ENCODE measurements at regions not wholly inside any gene's neighbourhood (a gene's known extent, or its start where the extent isn't known, plus 50 kb on each side); places are given as distances from the start of the nearest gene placed in this dataset.
A peak's percentile ranks its signal among the peaks of the same experiment; 100 is the strongest.

- DNase-seq: no peak
These were observed 775.4 kb upstream of the ID2 start for GRCh38 chr2:7906431-7906830.

DNA sequence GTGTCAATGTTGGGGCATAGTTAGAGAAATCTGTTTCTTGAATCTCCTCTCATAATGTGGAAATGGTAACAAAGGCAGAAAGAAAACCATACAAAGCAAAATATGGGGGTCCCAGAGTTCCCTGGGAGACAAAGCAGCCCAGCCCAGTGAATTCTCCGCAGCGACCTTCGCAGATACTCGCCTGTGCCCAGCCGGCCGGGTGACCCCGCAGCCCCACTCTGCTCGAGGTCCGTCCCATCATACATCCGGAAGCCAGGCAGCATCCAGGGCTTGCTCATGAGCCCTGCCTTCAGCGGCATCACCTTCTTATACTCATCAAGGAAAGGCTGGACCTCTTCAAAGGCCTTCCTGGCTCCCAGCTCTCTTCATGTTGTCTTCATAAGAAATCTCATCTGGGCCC lies 774.8 kb upstream of the ID2 start:
- no peak for DNase-seq

DNA sequence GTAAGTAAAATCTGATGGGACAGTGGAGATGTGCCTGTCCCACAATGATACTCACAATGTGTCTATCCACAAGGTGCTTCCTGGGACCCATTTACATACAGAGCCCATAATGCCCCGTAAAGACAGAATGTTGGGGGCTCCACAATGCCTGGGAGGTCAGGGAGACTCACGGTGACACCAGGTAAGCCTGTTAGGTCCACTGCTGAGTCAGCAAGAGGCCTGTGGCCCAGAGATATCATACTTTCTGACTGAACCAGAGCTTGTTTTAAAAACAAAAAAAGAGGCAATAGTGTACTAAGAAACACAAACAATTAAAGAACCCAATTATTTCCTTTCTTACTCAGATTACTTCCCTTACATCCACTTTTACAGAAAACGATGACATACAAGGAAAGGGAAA lies 771.1 kb upstream of the ID2 start:
- DNase-seq: no peak

DNA sequence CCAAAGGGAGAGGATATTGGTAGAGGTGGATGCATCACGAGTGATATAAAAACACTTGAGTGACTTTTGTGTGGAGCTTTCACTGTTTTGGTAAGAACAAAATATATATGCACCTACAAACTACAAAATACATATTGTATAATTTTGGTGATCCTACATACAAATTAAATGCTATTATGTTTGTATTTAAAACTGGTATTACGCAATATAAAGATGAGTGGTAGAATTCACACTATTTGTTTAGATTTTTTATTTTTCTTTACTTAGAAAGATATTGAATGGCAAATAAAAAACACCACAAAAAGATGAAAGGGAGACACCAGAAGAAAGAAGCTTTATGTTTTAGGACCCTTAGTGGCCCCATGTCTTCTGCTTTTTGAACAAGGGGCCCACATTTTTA lies 770.7 kb upstream of the ID2 start:
- no peak for DNase-seq

DNA sequence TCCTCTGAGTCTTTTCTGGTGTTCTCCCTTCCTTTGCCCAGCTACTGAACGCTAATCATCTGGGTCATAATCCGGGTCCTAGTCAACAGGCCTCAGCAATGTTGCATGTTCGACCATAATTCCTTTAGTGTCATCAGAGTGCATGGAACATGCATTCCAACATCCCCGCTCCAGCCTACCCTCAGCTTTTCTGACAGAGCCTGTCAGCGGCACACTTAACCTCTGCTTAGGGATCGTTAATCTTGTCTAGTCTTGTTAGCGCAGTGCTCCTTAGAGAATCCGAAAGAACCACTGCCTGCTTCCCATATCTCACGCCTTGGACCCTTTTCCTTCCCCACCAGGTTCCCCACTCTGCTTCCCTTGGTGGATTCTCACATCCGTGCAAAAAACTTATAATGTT lies 767.9 kb upstream of the ID2 start:
- DNase-seq: no peak

- DNase-seq: peak in 1 of 2 experiments; percentile 67
These were observed 766.4 kb upstream of the ID2 start for GRCh38 chr2:7915302-7916091.

GRCh38 chr2:7916670-7917069 lies 765.2 kb upstream of the ID2 start:
- no peak for DNase-seq

DNA sequence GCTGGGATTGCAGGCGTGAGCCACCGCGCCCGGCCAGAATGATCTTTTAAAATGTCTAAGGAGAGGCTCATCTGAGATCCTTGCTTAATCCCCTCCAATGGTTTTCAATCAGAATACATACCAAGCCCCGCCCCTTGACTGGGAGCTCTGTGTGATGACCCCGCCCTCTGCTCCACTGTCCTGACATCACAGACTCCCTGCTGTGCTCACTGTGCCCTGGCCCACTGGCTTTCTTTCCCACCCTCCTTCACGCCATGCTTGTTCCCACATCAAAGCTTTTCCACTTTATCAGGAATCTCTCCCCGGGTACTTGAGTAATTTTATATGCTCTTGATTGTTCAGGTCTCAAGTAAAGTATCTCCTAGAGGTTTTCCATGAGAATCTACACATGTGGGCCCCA lies 762.3 kb upstream of the ID2 start:
- DNase-seq: no peak

- DNase-seq: no peak
These were observed 757.7 kb upstream of the ID2 start for GRCh38 chr2:7924023-7924762.

- no peak for DNase-seq
These were observed 756.4 kb upstream of the ID2 start for GRCh38 chr2:7925506-7925905.

DNA sequence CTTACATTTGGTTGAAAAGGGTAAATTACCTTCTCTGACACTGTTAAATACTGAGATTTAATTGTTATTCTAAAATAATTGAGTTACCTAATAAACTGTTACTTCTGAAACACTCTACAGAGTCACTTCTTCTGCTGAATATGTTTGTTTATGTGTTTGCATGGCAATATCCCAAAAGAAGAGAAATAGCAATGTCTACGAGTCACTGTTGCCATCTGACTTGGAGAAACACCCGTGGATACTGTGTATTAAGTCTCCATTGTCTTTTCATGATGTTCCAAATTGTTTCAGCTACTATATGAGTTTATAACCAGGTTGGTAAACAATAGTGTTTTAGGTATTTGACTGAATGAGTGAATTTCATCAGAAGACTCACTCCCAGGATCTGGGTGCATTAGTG lies 754.2 kb upstream of the ID2 start:
- DNase-seq: no peak

DNA sequence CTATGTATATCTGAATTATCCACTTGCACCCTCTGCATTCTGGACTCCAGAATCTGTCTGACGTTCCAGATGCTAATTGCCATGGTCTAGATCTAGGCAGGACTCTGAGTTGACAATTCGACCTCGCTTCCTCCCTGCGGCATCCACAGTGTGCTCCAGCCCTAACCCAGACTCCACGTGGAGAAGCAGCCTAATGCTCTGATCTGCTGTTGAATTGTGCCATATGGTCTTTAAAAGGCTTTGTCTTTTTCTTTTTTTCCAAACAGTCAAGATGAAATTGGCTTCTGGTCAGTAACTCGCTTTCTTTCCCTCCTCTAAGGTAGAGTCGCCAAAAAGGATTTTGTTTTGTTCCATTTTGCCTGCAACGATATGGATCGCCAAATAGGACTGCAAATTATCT lies 752.6 kb upstream of the ID2 start:
- DNase-seq: peak; percentile 36 to 79

DNA sequence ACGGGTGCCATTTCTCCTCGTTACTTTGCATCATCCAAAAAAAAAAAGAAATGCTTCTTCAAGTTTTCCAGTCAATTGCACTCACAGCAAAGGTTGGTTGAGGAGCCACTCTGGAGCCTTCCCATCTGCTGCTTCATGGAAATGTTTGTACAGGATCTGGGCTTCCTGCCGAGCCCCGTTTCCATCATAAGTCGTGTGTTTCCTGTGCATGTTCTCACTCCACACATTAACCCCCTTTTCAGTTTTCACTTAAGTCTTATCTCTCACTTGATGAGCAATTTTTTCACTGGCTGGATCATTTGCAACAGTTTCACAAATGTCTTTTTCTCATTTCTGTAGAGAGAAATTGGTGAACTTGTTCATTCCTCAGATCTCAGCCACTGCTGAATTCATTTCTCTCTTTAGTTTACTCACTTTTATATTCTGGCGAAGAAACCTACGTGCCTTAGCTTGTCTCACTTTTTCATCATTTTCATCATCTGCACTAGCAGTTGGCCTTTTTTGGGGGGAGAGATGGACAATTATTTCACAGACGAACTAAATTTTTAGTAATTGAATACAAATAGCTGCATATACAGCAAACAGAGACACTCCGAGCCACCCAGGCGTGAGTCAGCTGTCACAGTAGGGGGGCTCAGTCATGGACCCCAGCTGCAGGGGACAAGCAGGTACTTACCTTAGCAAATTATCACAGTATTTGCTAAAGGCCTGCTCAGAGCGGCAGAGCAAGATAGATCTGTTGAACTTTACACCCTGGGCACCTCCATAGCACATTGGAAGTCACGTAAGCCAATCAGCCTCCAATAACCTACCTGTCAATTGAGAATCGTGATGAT lies 750.8 kb upstream of the ID2 start:
- peak in 1 of 2 experiments; percentile 10 for DNase-seq

GRCh38 chr2:7931808-7932207 lies 750.0 kb upstream of the ID2 start:
- DNase-seq: no peak

DNA sequence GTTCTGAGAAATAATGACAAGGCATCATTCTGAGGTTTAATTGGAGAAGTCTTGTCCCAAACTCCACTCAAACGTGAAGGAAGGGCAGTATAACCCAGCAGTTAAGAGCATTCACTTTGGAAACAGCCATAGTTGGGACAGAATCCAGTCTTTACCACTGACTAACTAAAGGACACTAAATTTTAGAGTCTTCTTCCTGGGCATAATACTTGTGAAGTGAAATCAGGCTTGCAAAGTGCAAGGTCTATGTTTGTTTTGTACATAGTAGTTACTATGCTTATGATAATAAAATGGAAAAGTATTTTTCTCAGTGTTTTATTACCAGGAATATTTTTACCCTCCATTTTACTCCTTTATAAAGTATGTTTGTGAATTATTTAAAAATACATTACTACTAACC lies 748.2 kb upstream of the ID2 start:
- DNase-seq: no peak

- no peak for DNase-seq
These were observed 747.4 kb upstream of the ID2 start for GRCh38 chr2:7934476-7934875.

GRCh38 chr2:7937082-7937481 lies 744.8 kb upstream of the ID2 start:
- DNase-seq: no peak

DNA sequence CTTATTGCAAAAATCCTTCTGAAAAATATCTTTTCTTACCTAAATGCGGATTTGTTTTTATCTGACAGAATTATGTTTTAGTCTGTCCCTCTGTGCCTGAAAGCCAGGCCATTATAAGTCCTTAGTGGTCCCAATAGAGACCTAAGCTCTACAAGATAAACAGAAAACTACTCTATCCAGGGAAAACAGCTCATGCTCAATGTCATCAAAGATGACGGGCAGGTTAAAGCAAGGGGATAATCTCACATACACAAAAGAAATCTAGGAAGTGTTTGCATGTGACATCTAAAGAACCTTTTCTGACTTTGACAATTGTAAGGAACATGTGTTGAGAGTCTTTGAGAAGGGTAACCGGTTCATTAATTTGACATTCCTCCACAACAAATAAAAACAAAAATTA lies 741.1 kb upstream of the ID2 start:
- DNase-seq: no peak

DNA sequence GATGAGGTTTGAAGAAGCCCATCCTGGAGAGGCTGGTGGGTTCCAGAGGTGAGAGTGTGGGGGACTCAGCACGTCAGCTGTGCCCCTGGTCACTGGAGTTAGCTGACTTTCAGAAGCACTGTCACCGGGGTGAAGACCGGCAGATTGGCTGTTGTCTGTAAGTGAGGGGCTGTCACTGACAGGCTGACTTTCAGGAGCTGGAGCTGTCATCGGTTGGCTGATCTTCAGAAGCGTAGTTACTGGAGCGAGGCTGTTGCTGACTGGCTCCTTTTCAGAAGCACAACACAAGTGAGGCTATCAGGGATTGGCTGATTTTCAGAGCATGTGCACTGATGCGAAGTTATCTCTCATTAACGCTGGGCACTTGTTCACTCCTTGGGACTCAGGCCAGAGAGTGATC lies 738.4 kb upstream of the ID2 start:
- DNase-seq: no peak

DNA sequence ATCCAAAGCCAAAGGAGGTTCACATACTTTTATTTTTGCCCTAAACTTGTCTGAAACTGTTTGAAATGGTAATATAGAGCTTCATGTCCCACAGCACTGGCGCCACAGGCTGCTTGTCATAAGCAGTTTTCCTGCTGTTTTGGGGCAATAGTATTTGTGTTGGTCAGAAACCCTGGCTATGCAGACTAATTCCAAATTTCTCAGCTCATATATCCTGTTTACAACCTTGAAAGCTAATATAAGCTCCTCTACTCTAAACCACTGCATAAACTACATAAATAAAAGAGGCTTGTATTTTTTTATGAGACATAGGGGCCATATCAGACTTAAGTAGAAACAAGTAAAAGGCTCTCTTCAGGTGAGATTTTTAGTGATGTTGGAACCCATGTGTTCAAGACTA lies 736.8 kb upstream of the ID2 start:
- DNase-seq: no peak

GRCh38 chr2:7950035-7950612 lies 731.7 kb upstream of the ID2 start:
- no peak for DNase-seq

DNA sequence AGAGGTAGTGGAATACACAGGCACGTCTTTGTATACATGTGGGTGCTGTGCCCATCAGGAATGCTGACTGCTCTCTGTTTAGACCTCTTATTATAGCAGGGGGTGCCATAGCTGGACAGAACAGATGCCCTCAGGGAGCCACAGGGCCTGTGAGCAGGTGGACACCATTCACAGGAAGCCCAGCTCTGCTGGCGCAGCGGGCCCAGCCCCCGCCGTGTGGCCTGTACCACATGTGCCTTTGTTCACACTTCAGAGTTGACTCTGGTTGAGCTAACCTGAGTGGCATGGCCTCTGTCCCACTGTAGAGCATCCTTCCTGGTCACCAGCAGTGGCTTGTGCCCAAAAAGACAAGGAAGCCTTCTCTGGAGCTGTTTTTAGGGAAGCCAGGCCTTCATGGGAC lies 730.9 kb upstream of the ID2 start:
- DNase-seq: no peak

DNA sequence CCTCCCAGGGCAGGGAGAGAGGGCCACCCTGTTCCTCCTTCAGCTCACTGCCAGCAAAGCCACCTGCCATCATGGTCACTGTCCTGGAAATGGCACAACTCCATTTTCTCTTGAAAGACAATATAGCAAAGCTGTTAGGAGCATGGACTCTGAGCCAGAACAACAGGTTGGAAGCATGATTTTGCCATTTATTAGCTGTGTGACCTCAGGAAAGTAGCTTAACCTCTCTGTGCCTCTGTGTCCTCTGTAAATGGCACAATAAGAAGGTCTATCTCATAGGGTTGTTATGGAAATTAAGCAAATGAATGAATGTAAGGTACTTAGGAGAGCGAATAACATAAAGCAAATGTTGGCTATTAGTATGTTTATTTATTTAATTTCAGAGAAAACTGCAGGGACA lies 730.4 kb upstream of the ID2 start:
- no peak for DNase-seq
